ENCODE measurements at regions not wholly inside any gene's neighbourhood (a gene's known extent, or its start where the extent isn't known, plus 50 kb on each side); places are given as distances from the start of the nearest gene placed in this dataset.
"Not testable (repeated sequence)": the region's sequence is repeated elsewhere in the genome, so short reads cannot be mapped to it uniquely, and the experiment has no call there.

DNA sequence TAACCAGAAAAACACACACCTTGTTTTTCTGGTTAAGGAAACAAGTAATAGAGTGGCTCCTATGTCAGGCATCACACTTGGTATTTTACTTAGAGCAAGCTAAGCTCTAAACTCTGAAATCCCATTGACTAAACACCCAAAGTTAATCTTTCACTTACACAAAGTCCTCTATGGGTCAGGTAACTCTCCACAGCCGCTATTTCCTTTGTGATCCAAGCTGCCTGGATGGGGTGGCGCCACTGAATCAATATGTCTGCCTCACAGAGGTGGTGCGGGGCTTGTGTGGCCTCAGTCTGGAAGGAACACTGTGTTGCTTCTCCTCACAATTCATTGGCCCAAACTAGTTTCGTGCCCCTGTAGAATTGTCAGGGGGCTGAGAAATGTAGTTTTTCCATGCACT lies 160.0 kb upstream of the E2F7 start:
- TF ChIP-seq, protein P1, sequence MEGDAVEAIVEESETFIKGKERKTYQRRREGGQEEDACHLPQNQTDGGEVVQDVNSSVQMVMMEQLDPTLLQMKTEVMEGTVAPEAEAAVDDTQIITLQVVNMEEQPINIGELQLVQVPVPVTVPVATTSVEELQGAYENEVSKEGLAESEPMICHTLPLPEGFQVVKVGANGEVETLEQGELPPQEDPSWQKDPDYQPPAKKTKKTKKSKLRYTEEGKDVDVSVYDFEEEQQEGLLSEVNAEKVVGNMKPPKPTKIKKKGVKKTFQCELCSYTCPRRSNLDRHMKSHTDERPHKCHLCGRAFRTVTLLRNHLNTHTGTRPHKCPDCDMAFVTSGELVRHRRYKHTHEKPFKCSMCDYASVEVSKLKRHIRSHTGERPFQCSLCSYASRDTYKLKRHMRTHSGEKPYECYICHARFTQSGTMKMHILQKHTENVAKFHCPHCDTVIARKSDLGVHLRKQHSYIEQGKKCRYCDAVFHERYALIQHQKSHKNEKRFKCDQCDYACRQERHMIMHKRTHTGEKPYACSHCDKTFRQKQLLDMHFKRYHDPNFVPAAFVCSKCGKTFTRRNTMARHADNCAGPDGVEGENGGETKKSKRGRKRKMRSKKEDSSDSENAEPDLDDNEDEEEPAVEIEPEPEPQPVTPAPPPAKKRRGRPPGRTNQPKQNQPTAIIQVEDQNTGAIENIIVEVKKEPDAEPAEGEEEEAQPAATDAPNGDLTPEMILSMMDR (conservative IDR thresholded peaks at IDR 0.05; ENCODE audit: control insufficient read depth, insufficient read depth, low read depth, low read length) = no peak
- no peak for DNase-seq (ENCODE audit: low read depth)
- no peak overlapping the region for H3K4me3 ChIP-seq (ENCODE audit: control insufficient read depth, low read depth, low read length)

DNA sequence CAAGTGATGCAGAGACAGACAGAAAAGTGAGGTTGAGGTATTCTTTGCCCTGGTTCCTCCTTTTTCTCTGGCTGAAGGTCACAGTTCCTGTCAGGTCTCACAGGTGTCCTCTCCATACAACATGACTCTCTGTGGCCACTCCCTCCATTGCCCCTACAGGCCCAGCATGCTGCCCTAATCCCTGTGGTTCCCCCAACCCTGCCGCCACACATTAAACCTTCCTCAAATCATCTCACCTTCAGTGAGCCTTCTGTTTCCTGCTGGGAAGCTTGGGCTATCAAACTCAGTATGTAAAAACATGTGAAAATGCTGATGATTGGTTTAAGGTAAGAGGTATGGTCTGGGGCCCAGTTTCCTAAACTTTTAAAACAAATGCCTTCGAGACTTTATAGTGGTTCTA lies 159.0 kb upstream of the E2F7 start:
- TF ChIP-seq, protein P1 (conservative IDR thresholded peaks at IDR 0.05; ENCODE audit: control insufficient read depth, insufficient read depth, low read depth, low read length) = no peak
- no peak overlapping the region for H3K4me3 ChIP-seq (ENCODE audit: control insufficient read depth, low read depth, low read length)
- DNase-seq (ENCODE audit: low read depth) = no peak

DNA sequence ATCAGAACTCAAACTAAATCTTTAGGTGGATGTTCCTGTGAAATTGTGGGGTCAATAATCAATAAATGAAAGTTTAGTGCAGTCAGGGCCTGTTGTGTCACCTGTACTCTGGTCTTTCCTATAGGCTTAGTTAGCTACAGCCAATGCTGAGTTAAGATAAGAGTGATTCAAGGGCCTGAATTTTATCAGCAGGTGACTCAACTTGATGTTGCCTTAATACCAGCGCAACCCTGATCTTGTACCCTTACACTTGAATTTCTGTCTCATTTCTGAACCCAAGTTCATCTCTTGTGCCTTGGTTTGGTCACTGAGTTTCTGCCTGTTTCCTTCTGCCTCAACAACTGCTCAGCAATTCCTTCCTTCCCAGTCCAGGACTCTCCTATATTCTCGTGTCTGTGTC lies 157.0 kb upstream of the E2F7 start:
- DNase-seq (ENCODE audit: low read depth) = no peak
- H3K4me3 ChIP-seq (ENCODE audit: control insufficient read depth, low read depth, low read length) = no peak overlapping the region
- TF ChIP-seq, protein P1 (conservative IDR thresholded peaks at IDR 0.05; ENCODE audit: control insufficient read depth, insufficient read depth, low read depth, low read length) = no peak

DNA sequence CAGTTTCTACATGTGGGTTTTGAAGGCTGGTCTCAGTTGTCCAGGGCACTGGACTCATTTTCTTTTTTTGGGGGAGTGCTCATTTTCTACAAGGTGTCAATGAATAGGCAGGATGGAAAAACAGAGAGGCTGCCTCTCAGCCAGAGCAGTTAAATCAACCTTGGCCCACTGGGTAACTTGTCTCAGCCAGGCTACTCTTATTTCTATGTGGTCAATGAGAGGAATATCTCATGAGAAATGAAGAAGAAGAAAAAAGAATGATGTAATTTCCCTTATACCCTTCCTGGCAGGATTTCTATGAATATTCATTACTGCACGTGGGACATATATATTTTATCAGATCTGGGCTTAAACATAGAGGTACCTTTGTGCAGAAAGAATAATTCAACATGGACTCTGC lies 155.2 kb upstream of the E2F7 start:
- no peak for DNase-seq (ENCODE audit: low read depth)
- H3K4me3 ChIP-seq (ENCODE audit: control insufficient read depth, low read depth, low read length) = no peak overlapping the region
- TF ChIP-seq, protein P1 (conservative IDR thresholded peaks at IDR 0.05; ENCODE audit: control insufficient read depth, insufficient read depth, low read depth, low read length) = no peak

DNA sequence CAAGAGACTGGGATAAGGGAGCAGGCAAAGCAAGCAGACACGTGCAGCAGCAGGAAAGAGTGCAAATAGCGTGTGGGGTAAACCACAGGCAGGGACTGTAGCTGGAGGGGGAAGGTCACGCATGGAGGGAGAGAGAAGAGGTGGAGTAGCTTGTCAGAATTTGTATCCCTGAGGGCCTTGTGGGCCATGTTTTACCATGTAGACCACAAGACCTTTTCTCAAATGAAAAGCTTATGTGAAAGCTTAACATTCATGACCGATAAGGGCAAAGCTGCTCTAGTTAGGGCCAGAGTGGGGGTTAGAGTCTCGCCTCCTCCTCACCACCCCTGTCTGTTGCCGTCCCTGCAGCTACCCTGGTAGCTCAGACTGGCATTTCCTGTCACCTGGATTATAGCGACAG lies 152.9 kb upstream of the E2F7 start:
- TF ChIP-seq, protein P1 (conservative IDR thresholded peaks at IDR 0.05; ENCODE audit: control insufficient read depth, insufficient read depth, low read depth, low read length) = no peak
- DNase-seq (ENCODE audit: low read depth) = no peak

DNA sequence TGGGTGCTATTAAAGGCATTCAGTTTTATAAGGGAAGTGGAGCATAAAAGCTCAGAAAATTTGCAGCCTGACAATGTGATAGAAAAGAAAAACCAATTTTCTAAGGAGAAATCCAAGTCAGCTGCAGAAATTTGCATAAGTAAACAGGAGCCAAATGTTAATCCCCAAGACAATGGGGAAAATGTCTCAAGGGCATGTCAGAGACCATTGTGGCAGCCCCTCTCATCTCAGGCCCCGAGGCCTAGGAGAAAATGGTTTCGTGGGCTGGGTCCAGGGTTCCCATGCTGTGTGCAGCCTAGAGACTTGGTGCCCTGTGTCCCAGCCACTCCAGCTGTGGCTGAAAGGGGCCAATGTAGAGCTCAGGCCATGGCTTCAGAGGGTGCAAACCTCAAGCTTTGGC lies 150.8 kb upstream of the E2F7 start:
- not testable (repeated sequence) for DNase-seq (ENCODE audit: low read depth); H3K4me3 ChIP-seq (ENCODE audit: control insufficient read depth, low read depth, low read length)

More for the DNA sequence above, 152.9 kb upstream of the E2F7 start:
- H3K4me3 ChIP-seq (ENCODE audit: control insufficient read depth, low read depth, low read length) = no peak overlapping the region

DNA sequence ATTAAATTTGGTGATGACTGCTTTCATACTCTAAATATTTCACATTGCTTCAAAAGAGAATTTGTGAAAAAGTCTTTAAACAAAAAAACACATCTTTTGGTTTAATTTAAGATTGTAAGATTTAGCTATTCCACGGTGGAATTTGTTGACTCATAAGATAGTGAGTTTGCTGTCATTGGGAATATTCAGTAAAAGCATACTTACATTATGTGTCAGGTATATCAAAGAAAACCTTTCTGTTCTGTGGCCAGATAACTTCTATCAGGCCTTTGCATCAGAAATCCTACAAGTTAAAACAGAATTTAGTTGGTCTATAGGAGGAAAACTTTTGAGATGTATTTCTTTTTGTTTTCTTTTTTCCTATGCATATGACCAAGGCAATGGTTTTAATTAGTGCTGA lies 148.8 kb upstream of the E2F7 start:
- peak; percentile 31 for DNase-seq (ENCODE audit: low read depth)
- H3K4me3 ChIP-seq (ENCODE audit: control insufficient read depth, low read depth, low read length) = no peak overlapping the region
- TF ChIP-seq, protein P1 (conservative IDR thresholded peaks at IDR 0.05; ENCODE audit: control insufficient read depth, insufficient read depth, low read depth, low read length) = no peak
